HL-60 (cell line): ENCODE measurements at regions not wholly inside any gene's neighbourhood (a gene's known extent, or its start where the extent isn't known, plus 50 kb on each side); places are given as distances from the start of the nearest gene placed in this dataset.

ENCODE experiments used
- CTCF ChIP-seq: IDR thresholded peaks from one replicate; pipeline ENCODE4 v1.5.1; 2011; ENCODE audit warnings: low read length, control low read depth, inconsistent platforms; ENCODE audit not compliant: insufficient read depth
- SPI1 ChIP-seq: IDR thresholded peaks from 2 replicates; pipeline ENCODE4 v1.6.1; 2012; ENCODE audit warnings: low read depth, mild to moderate bottlenecking, borderline replicate concordance

- no peak for TF ChIP-seq CTCF
- TF ChIP-seq SPI1, result no peak
Measured at GRCh38 chr3:160124224-160124623, 101.0 kb upstream of the C3orf80 start.
